GM21717 (cell line): ENCODE measurements at regions not wholly inside any gene's neighbourhood (a gene's known extent, or its start where the extent isn't known, plus 50 kb on each side); places are given as distances from the start of the nearest gene placed in this dataset.

Experiments used
- ATAC-seq: cut with Tn5 transposase; IDR thresholded peaks from one replicate; pipeline ENCODE4 v1.9.1; 2021; ENCODE audit warnings: mild to moderate bottlenecking, moderate library complexity; ENCODE audit not compliant: unreplicated experiment

GRCh38 chr7:25863005-25863728, 288.8 kb upstream of the NFE2L3 start:
- no peak for ATAC-seq

GRCh38 chr7:25863729-25864110, 288.3 kb upstream of the NFE2L3 start:
- ATAC-seq = no peak

- no peak for ATAC-seq
Measured at GRCh38 chr7:25864511-25864910, 287.5 kb upstream of the NFE2L3 start.

GRCh38 chr7:25864943-25865751, 286.9 kb upstream of the NFE2L3 start:
- no peak for ATAC-seq

GRCh38 chr7:25868509-25868908, 283.5 kb upstream of the NFE2L3 start:
- ATAC-seq = no peak

- ATAC-seq = no peak
Measured at GRCh38 chr7:25870574-25870973, 281.4 kb upstream of the NFE2L3 start.

GRCh38 chr7:25876092-25876491, 275.9 kb upstream of the NFE2L3 start:
- ATAC-seq = no peak

GRCh38 chr7:25877802-25878789, 273.9 kb upstream of the NFE2L3 start:
- no peak for ATAC-seq

GRCh38 chr7:25879799-25880198, 272.2 kb upstream of the NFE2L3 start:
- ATAC-seq = no peak

- ATAC-seq = no peak
Measured at GRCh38 chr7:25881317-25882037, 270.5 kb upstream of the NFE2L3 start.

GRCh38 chr7:25882151-25882773, 269.7 kb upstream of the NFE2L3 start:
- no peak for ATAC-seq

- ATAC-seq = no peak
Measured at GRCh38 chr7:25884265-25884828, 267.7 kb upstream of the NFE2L3 start.

GRCh38 chr7:25885057-25885576, 266.9 kb upstream of the NFE2L3 start:
- no peak for ATAC-seq

- ATAC-seq = no peak
Measured at GRCh38 chr7:25886387-25887240, 265.4 kb upstream of the NFE2L3 start.

GRCh38 chr7:25887266-25887665, 264.7 kb upstream of the NFE2L3 start:
- ATAC-seq = no peak

GRCh38 chr7:25887795-25888559, 264.0 kb upstream of the NFE2L3 start:
- ATAC-seq = no peak

GRCh38 chr7:25889765-25890164, 262.2 kb upstream of the NFE2L3 start:
- ATAC-seq = no peak

GRCh38 chr7:25891591-25891990, 260.4 kb upstream of the NFE2L3 start:
- ATAC-seq = no peak
